Fibroblast of skin of scalp (primary cell): ENCODE measurements at regions not wholly inside any gene's neighbourhood (a gene's known extent, or its start where the extent isn't known, plus 50 kb on each side); places are given as distances from the start of the nearest gene placed in this dataset.
"Not testable (repeated sequence)": the region's sequence is repeated elsewhere in the genome, so short reads cannot be mapped to it uniquely, and the experiment has no call there.

Experiments
- DNase-seq: peaks from one replicate; pipeline ENCODE4 v3.0.0-alpha.2; 2013

DNA sequence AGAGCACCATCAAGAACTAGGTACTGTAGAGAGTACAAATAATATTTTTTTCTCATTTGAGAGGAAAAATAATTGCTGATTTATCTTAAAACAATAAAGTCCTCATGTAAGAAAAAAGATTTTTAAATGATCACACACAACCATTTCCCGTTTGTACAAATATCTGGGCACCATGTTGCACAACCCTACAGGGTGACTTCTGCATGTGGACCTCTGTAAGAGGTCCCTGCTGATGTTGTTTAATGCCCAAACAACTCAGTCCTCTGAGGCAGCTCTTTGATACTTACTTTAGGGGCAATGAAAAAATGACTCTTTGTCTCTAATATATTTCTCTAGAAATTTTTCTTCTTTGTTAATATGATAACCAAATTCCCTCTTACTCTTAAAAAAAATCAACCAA lies 168.1 kb upstream of the SATB1 start:
- no peak for DNase-seq

DNA sequence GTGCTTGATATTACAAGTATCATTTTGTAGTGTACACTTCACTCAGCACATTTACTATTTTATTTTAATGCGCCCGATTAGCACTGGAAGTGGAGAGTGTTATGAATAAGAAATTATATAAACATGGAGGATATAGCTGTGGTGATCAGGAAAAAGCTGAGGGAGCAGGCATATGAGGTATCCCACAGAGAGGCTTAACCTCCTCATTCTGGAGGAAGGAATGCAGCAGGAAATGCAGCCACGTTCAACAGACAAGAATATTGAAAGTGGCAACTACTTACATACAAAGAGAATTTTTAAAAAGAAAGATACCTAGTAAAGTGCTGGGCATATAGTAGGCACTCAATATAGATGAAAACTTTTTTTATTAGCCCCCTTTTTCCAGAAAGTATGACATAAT lies 166.0 kb upstream of the SATB1 start:
- no peak for DNase-seq

DNA sequence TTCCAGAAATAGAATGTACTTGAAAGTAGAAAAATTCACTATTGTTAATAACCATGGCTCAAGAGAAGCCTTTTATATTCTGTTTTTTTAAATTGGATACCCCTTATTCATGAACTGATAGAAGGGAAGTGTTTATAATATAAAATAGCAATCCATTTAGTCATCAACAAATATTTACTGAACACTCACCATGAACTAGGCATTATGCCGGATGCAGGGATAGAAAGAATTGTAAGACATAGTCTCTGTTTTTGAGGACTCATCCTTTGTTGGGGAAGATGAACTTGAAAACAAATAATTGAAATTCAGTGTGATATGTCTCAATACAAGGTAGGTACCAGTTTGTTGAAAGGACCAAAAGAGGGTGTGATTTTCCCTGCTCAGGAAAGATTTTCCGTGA lies 160.9 kb upstream of the SATB1 start:
- DNase-seq, result no peak

DNA sequence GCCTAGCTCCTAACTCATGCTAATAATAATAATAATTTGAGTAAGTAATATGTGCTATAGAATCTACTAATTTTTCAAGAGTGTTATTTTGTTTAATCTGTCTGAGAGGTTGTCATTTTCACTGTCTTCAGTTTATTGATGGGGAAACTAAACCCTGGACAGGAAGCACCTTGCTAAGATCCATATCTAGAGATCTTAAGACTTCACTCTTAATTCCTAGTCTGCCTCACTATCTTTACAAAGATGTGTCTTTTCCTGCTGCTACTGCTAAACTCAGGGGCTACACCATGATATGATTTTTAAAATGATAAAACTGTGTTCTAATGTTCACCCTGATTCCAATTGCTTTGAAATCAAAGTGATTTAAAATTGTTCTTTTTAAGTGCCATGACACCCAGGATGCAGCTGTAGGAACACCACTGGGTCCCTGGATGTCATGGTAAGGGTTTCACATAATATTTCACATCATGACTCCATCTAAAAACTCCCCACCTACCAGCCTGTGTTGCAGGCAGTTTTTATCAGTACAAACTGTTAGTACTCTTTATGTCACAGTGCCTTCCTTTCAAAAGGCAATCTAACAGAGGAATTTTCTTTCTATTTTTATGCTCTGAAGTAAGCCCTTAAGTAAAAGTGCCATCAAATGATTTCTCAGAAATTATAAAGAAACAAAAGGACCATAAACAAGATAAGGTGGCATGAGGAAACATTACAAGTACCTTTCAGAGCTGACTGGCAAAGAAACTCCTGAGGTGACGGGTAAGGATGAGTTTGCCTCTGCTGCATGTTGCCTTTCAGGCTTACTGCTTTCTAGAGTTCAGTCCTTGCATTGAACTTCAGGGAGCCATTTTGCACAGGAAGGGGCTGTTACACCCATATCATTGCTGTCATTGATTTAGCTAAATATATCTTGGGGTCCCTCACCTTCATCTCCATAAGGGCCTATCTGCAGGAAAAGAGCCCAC lies 160.1 kb upstream of the SATB1 start:
- no peak for DNase-seq

DNA sequence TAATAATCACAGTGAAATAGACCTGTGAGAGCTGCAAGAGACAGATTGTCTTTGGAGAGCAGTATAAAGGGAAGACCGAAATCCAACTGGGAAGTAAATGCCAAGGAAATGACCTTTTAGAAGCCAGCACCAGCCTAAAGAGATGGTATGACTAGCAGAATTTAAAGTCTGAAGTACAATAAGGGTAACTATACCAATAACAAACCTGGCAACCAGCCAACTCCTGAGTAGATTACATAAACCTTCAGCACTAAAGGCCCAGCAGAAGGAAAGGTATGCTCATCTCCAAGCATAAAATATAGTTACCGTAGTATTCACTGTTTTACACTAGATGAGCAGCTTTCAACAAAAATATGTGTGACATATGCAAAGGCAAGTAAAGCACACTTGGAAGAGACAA lies 155.1 kb upstream of the SATB1 start:
- DNase-seq, result no peak

DNA sequence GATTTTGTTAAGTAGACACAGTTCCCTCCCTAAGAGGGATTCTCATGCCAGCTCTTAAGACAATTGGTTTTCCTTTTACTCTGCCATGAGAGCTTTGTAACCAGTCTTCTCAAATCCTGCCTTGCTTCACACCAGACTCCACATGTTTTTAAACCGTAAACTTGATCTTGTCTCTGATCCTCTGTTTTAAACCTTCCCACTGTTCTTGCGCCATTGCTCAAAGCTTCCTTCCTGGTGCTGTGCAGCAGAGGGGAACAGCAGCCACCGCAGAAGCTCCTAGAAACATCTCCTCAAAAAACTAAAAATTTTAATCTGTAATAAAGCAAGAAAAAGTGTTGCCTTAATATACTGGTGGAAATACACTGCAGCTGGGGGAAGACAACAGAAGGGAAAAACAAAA lies 154.5 kb upstream of the SATB1 start:
- no peak for DNase-seq

DNA sequence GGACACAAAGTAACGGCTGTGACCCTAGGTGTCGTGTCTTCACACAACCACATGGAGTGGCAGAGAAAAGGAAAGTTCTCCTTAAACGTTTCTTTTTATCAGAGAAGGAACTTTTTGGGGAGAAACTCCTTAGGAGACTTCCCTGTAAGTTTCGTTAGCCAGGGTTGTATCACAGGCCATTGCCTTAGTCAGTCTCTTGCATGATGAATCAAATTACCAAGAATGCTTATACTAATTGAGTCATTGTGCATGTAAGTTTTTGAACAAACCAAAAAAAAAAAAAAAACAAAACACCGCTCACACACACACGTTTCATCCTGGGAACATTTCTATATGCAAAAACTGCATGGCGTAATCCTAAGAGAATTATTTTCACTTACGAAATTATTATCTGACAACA lies 150.4 kb upstream of the SATB1 start:
- peak; percentile 19 for DNase-seq

DNA sequence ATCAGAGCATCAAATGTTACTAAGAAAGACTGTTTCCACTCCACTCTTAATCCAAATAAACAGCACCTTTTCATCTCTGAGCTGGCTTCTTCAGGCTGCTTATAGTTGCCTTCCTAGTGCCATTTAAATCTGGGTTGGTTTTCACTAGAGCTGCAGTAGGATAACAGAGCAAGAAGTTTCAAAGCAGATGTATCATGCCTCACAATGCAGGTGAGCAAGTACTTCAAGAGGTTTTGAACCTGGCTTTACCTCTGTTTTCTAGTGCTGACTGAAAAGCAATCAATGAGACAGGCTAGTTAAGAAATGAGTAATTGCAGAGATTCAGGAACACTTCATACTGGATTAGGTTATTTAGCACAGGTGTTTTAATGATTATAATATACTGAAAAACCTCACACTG lies 147.7 kb upstream of the SATB1 start:
- no peak for DNase-seq

DNA sequence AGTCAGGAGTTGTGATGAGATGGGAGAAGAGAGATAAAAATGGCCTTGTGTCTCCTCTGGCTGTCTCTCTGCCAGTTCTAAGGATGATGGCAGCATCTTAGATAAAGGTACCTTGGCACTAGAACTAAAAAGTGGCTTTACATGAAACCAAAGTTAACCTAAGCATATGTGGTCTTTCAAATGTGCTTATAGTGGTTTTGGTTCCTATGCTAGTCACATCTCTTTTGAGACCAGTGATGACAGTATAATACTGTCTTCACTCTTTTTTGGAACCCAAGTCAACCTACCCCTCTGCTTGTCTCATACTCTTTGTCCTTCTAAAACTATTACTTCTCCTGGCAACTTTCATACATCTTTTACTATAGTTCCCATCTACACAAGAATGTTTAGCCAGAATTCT lies 142.2 kb upstream of the SATB1 start:
- DNase-seq, result no peak

DNA sequence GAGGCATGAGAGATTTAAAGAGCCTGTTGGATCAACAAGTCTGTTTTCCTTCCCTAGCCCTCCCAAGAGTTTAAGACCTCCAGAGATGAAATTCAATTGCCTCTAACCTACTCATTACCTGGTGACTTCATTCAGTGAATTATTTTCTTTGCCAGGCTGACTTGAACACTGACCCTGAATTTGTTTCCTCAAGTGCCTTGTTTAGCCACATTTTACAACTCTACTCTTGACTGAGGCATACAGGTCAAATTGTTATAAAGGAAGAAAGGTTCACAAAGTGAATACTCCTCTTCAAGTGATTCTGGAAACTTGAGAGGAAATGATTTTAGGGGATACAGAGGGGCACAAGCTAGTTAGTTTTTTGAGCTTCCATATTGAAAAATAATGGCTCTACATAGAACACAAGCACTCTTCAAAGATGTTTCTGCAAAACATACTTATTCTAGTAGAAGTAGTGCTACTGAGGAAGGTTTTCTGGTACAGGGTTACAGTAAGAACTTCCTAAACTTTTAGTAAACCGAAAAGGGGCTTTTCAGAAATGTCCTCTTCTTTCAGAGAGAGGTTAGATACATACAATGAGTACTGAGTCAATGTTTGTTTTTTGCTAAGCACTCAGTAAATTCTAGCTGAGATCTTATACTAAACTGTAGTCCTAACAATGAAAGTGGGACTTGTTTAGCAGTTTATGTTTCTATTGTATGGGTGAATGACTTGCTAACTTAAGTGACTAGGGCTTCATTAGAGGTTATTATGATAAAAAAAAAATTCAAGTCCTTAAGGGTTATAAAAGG lies 137.4 kb upstream of the SATB1 start:
- DNase-seq, result no peak

DNA sequence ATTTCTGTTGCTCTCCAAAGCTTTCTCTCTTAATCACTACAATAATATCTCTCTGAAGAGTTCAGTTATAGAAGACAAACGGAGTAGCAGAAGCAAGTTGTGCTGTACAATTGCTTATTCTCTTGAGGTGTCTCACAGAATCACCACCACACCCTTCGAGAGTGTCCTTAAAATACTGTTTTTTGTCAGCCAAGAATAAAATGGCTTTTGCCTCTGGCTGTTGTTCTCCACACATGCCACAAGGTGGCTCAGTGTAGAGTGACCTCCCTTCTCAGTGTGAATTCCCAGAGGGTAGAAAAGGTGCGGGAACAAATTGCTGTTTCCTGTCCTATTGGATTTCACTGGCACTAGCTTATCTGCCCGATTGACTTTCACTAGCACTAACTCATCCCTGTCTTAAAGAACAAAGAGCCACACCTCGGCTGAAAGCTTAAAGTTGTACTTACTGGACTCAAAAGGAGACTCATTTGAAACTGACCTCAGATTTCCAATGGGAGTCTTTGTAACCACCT lies 134.2 kb upstream of the SATB1 start:
- DNase-seq, result peak; percentile 28

DNA sequence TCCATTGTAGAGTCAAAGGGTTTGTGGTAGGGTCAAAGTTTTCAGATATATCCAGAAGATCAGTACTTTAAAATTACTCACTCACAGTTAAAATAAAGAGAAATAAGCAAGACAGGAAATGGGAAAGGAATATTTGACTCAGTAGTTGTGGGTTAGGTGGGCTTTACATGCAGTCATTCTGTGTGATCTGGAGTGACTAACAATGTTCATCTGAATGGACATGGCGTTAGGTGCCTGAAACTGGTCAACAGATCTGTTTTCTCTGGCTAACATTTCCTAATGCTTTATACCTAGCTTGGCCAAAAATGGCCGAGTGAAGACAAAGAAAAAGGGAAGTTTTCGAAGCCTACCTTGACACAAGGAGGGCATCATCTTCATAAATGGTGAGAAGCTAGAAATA lies 133.4 kb upstream of the SATB1 start:
- DNase-seq, result no peak

DNA sequence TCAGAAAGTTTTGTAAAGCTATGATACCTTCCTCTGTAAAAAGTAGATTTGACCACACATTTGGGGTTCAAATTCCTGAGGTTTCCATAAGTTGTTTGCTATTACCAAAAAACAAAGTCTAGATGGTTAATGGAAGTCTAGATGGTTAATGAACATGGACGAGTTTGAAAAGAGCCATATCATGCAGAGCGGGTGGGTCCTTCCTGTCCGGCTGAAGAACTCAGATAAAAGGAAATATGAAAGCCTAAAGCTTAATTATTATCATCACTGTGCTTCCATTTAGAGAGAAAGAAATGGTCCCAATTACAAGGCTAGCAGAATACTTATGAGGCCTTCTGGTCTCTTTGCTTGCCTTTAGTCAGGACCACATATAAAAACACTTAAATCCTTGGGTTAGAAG lies 132.1 kb upstream of the SATB1 start:
- DNase-seq, result no peak

DNA sequence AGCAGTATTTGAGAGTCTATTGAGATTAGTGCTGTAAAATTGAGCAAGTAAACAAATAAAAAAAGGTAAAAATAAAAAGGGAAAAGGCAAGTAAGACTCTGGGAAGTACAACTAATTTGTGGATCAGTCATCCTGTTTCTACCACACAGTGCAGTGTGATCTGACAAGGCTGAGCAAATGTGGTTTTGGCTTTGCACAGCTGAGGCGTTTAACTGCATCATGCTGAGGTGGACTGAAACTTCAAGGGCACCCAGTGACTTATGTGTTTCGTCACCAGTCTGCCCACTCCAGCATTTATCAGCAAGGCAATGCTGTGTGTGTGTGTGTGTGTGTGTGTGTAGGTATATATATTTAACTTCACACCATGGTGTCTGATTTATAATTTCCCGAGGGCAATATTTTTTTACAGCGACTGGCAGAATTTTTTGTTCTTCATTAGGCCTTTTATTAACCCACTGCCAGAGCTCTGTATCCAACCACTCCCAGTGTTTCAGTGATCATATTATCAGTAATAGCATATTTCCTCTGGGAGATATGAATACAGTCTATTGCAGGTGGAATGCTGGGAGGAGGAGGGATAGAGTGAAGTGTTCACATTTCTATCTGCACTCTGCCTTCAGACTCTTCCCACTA lies 131.5 kb upstream of the SATB1 start:
- DNase-seq, result no peak

DNA sequence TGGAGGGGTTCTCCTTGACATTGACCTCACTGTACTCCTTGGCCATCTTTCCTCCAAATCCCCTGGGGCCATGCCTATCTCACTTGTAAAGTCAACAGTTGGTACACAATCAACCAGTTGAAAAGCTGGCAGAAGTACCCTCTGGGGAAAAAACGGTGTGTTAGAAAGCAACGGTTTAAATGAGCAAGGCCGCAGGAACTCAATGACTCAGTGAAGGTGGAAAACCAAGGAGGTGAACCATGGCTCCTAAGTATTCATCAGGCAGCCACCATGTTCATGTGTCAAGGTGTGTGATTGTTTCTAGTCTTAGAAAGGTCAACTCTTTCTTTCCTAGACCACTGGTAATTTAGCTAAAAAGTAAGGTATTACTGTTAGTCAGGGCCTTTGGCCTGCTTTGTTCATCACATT lies 130.9 kb upstream of the SATB1 start:
- no peak for DNase-seq

DNA sequence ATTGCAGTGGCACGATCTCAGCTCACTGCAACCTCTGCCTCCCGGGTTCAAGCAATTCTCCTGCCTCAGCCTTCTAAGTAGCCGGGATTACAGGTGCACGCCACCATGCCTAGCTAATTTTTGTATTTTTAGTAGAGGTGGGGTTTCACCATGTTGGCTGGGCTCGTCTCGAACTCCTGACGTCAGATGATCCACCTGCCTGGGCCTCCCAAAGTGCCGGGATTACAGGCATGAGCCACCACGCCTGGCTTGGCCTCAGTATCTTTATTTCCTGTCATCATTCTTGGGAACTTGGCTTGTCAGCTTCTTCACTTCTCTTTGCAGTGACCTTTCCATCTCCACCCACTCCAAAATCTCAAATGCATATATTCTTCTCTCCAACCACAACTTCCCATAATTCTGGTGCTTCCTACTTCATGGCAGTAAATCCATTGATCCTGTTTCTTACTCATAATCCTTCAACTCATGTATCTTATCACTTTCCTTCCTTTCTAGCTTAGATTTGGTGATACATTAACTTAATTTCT lies 127.5 kb upstream of the SATB1 start:
- not testable (repeated sequence) for DNase-seq

DNA sequence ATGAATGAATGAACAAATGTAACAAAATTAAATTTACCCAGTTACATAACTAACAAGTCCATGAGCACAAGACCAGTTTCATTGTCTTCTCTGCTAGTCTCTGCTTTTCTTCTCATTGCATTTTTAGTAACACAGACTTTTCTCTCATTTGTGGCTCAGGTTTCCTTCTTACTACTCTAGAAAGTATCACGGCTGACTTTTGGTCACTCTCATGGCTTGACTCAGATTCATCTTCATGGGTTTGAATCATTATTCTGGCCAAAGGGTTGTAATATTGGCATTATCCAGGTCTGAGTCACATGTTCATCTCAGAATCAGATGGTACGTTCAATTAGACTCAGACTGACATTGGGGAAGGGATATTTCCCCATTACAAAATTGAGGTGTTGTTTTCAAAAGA lies 121.5 kb upstream of the SATB1 start:
- no peak for DNase-seq

DNA sequence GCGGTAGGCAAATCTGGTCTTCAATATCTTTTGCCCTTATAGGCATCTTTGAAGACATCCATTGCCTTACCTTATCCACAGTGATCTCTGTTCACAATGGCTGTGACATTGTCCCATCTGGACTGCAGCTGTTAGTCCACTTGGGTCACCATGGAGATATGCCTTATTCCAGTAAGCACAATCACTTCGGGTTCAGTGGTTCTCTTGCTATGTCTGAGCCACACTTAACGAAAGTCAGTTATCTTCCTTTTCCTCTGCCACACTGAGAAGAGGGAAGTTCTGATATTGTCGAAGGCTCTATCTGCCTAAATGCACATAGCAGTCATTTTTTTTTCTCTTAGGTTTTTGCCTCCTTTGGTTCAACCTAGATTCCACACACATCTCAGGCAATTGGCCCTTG lies 119.0 kb upstream of the SATB1 start:
- DNase-seq, result no peak

DNA sequence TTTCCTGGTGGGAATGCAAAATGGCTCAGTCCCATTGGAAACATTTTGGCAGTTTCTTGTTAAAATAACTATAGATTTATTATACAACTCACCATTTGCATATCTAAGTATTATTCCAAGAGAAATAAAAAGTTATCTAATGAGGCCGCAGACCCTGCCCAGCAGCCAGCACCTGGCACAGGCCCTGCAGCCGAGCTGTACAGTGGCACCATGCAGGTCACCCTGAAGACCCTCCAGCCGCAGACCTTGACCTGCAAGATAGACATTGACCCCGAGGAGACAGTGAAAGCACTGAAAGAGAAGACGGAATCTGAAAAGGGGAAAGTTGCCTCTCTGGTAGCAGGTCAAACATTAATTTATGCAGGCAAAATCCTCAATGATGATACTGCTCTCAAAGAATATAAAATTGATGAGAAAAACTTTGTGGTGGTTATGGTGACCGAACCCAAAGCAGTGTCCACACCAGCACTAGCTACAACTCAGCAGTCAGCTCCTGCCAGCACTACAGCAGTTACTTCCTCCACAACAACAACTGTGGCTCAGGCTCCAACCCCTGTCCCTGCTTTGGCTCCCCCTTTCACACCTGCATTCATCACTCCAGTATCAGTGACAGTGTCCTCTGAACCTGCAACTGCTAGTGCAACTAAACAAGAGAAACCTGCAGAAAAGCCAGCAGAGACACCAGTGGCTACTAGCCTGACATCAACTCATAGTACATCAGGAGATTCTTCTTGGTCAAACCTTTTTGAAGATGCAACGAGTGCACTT lies 113.5 kb upstream of the SATB1 start:
- DNase-seq, result no peak

DNA sequence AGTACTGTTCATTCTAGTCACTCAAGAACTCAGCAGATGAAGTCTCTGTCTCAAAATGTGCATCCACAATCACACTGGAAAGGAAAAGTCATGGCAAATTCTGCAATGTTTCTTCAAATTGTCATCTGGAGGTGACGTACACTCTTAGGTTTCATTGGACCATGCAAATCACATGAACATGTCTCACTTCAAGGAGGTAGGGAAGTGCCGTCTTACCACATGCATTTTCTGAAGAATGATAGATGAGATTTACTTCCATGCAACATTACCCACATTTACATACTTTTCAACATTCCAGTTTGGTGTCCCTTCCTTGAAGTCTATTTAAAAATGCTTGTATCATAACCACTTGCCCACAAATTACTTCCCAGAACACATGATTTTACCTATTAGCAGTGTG lies 107.9 kb upstream of the SATB1 start:
- no peak for DNase-seq

DNA sequence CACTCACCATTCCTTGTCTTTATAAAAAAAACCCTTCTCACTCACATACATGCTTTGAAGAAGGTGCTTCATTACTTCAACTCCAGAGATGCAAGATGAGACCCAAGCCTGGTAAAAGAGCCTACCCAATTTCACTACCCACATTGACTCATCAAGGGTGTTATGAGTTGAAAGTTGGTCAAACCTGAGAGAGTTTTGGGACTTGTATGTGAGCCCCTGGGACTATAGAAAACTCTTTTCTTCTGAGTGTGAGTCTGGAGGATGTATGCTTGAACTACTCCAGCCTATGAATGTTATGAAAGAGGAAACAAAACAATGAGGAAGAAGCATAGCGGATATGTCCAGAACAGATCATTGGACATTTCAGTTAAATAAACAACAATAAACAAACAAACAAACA lies 106.5 kb upstream of the SATB1 start:
- no peak for DNase-seq

DNA sequence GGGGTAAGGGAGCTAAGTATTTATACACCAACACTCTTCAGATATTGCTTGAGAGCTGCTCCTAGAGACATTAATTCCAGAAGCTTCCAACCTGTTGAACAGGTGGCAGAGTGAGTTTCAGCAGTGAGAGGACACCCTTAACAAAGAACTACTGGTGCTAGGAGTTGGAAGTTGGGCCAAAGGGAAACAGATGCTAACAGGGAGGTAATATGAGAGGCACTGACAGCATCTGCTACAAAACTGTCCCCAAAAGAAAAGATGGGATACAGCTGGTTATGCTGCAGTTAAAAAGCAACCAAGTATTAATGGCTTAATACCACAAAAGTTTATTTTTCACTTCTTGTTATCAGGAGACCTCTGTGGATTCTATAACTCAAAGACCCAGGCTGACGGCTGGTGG lies 104.5 kb upstream of the SATB1 start:
- DNase-seq, result no peak
